Brain pericyte (primary cell): ENCODE measurements at regions not wholly inside any gene's neighbourhood (a gene's known extent, or its start where the extent isn't known, plus 50 kb on each side); places are given as distances from the start of the nearest gene placed in this dataset.

ENCODE experiments used
- DNase-seq: peaks from one replicate; pipeline ENCODE4 v3.0.0-alpha.2; 2012; ENCODE audit warnings: low read depth, low spot score

- DNase-seq: no peak
Observed at GRCh38 chr16:6932871-6933385, 399.7 kb upstream of the RBFOX1 start.

- DNase-seq: no peak
Observed at GRCh38 chr16:6929868-6930267, 402.8 kb upstream of the RBFOX1 start.

DNA sequence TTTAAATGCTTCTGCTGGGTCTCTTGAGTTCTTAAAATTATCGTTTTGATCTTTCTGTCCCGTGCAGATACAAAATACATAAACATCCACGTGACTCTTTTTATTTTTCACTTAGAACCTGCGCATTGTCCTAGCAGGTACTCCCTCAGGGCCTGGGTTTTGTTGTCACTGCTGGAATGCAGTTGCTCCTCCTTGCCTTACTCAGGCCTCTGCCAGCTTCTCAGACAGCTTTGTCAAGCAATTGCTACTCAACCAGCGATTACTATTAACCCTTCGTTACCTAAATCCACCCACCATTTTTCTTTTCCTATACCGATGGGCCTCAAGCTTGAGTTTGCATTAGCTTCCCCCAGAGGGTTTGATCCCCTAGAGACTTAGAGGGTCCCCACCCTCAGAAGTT, 405.9 kb upstream of the RBFOX1 start:
- DNase-seq: no peak

GRCh38 chr16:6926341-6926740, 406.3 kb upstream of the RBFOX1 start:
- no peak for DNase-seq

DNA sequence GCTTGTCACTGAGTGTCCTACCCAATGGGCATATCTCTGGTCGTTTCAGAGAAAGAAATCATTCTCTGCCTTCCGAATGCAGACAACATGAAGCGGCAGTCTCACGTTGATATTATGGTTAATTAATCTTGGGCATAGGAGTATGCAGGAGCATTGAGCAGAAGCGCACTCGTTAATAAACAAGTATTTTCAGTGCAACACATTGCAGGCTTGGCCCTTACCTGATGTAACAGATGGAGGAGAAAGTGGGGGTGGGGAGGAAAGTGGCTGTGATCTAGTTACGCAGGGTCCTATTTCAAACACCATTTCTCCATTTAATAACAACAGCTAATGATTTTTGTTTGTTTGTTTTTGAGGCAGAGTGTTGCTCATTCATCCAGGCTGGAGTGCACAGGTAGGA, 414.0 kb upstream of the RBFOX1 start:
- DNase-seq: no peak

DNA sequence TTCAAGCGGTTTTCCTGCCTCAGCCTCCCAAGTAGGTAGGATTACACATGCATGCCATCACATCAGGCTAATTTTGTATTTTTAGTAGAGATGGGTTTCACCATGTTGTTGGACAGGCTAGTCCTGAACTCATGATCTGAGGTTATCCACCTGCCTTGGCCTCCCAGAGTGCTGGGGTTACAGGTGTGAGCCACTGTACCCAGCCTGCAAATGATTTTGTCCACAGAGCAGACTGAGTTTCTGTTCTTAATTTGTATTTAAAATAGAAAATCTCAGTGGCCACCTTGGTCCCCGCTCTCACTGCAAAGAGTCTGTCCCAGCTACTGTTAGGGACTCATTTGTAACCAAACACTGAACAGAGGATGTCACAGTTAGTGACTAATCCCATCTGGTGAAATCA, 415.7 kb upstream of the RBFOX1 start:
- DNase-seq: no peak

DNA sequence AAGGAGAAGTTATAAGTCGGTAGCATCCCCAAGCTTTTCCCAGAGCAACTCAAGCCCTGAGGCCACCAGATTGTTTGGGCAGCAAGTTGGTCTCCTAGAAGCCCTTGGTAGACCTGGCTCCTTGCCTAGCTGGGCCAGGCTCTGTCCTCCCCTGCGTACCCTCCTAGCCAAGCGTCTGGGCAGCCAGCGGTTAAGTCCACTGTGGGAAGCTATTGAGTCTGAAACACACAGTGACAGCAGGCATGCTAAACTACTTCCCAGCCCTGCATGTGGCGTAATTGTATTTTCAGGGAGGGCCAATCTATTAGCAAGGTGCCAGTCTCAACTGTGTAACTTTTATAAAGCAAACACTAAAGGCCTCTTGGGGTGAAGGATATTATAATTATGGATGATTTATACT, 419.1 kb upstream of the RBFOX1 start:
- no peak for DNase-seq

DNA sequence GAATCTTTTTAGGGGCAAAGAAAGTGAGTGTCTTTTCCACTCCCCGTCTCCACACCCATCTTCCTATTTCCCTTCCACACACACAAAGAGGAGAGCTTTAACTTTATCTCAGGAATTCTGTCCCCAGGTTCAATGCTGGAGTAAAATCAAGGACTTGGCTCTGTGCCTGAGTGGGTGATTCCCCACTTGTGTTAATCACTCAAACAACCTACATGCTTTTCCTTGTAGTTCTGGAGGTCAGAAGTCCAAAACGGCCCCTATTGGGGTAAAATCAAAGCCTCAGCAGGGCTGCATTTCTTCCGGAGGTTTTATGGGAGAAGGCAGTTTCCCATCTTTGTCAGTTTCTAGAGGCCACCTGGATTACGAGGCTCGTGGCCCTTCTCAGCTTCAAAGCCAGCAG, 422.3 kb upstream of the RBFOX1 start:
- DNase-seq: no peak

DNA sequence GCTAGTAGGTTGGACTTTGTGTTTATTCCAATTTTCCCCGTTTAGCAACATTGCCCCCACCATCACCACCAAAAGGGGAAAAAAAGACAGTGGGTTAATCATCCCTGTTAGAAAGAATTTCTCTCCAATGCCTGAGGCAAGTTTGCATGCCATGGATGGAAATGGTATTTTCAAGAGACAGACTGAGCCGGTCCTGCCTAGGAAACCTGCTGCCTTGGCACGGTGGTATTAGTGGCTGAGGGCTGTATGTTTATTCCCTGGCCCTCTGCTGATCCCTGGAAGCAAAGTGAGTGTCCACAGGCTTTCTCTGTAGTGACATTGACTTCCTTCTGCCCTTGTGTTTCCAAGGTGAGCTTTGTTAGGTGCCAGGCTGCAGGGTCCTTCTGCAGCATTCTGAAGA, 427.0 kb upstream of the RBFOX1 start:
- DNase-seq: no peak

GRCh38 chr16:6903671-6904070, 429.0 kb upstream of the RBFOX1 start:
- no peak for DNase-seq

DNA sequence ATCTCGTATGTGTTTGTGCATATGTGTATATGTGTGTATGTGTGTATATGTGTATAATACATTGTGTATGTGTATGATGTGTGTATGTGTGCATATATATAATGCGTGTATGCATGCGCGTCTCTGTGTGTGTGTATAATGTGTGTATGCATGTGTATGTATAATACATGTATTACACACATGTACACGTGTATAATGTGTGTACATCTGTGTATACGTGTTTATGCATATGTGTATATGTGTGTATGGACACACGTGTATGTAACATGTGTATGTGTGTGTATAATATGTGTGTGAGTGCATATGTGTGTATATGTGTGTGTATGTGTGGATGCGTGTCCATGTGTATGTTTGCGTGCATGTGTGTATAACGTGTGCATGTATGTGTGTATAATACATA, 433.7 kb upstream of the RBFOX1 start:
- no peak for DNase-seq

DNA sequence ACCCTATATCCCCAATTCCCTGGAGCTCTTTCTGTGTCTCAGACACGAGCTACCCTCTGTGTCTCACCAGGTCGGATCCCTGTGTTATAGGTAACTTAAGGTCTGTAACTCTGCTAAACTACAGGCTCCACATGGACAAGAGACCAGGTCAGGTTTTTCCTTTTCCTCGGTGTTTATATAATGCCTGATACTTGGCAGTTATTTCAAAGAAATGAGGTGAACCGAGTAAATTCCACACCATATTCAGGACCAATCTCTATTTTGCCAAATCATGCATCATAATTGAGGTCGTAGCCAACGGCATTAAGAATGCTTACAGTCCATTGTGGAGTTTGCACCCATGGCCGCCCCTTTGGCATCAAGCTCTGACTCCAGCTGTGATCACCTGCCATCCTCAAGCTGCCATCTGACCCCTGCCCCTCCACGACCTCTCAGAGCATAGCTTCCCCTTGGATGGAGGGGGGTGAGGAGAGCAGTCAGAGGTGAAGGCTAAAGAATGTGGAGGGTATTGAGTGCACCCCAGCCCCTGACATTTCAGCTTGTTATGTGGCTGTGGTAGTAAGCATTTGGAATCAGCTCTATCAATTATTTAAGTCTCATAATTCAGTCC, 434.7 kb upstream of the RBFOX1 start:
- no peak for DNase-seq

- no peak for DNase-seq
Observed at GRCh38 chr16:6892966-6893365, 439.7 kb upstream of the RBFOX1 start.

DNA sequence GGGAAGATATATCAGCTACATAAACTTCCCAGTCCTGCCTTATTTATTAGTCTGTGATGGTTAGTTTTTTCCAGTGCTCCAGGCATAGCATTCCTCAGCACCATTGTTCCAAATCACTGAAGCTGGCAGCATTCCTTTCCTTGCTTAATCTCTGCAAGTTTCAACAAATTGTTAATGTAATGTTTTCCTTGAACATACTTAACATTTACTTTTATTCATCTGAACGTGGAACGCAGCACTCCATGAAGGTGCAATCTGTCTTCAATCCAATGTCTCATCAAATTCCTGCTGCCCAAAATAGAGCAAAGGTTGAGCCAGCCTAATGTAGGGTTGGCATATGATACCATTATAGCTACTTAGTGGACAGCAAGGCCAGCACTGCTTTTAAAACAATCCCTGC, 441.1 kb upstream of the RBFOX1 start:
- DNase-seq: no peak

DNA sequence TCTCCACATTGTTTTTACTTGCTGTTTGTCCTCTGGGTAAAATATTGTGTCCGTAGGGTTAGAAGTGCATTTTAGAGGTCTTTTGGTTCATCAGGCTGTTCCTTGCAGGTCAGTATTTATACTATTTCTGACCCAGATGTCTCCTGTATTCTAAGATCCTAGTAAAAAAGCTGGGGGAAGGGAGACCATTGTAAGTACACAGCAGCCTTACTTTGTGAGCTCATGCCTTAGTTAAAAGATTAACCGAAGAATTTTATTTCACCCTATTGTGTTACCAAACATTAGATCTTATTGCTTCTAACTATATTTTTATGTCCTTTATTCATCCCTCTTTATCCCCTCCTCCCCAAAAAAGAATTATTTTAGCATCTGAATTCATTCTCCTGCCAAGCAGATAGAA, 444.1 kb upstream of the RBFOX1 start:
- DNase-seq: no peak

DNA sequence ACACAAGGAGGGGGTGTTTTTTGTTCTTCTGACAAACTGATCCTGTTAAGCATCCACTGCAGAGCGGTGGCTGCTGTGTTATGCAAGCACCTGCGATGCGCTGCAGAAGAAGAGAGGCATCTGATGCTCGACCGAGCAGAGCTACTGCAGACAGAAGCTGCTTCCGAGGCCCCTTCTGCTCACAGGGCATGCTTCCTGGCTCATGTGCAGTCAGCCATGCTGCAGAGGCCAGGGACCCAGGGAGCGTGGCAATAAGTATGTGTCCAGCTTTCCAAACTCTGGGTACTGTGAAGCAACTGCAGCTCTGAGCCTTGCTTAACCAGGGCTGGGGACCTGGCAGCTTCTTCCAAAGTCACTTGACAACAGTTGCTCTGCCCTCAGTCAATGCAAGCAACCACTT, 448.6 kb upstream of the RBFOX1 start:
- DNase-seq: no peak

GRCh38 chr16:6880263-6880662, 452.4 kb upstream of the RBFOX1 start:
- DNase-seq: no peak

DNA sequence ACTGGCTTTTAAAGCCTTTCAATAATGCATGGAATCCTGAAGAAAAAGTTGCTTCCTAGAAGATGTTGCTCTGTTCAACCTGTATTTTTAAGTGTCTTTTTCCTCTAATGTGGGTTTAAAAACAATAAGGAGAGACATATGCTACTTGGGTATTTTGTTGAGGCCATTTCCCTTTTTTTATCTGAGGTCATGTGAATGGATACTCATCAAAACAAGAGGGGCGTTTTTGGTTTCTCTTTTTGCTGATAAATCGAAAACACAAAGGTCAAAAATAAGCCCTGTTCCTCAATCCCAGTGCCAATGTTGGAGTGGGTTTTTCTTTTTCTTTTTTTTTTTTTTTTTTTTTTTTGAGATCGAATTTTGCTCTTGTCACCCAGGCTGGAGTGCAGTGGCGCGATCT, 468.0 kb upstream of the RBFOX1 start:
- DNase-seq: no peak

GRCh38 chr16:6864244-6864643, 468.4 kb upstream of the RBFOX1 start:
- DNase-seq: no peak

DNA sequence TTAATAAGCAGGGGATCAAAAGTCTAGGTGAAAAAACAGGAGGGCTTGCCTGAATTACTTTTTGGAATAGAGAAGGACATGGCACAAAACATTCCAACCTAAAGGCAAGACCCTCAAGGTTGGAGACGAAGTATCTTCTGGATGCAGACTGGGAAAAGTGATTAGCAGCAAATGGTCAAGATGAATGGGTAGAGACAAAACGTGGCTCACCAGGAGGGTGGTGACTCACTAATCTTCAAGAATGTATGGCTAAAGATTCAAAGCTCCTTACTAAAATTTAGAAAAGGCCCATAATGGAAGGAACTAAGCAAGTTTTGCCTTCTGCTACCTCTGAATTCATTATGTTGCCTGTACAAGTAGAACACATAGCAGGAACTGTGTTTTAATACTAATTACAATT, 469.5 kb upstream of the RBFOX1 start:
- DNase-seq: no peak

DNA sequence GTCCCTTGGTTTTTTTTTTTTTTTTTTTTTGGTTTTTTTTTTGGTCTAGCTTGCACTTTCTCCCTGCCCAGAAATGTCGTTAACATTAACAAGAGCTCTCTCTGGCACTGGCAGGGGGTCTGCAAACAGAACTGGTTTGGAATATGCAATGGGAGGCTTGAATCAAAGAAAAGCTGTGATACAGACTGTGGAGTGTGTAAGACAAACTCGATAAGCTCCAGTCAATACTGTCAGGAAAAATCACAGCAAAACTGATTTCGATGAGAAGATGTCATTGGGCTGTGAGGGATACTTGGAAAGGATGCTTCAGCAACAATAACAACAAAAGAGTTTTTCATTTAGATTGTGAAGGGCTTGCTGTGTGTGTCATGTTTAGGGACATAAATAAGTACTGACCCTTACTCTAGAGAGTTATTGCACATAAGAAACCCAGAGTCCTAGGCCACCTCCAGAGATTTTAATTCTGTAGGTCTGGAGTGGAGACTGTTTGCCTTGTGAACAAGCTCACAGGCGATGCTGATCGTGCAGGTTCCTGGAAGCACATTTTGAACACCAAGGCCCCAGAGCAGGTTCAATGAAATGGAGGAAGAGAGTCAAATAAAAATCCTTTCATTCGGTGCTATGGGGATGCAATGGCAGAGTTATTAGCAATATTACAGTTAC, 470.7 kb upstream of the RBFOX1 start:
- DNase-seq: no peak

GRCh38 chr16:6861135-6861814, 471.4 kb upstream of the RBFOX1 start:
- DNase-seq: no peak

DNA sequence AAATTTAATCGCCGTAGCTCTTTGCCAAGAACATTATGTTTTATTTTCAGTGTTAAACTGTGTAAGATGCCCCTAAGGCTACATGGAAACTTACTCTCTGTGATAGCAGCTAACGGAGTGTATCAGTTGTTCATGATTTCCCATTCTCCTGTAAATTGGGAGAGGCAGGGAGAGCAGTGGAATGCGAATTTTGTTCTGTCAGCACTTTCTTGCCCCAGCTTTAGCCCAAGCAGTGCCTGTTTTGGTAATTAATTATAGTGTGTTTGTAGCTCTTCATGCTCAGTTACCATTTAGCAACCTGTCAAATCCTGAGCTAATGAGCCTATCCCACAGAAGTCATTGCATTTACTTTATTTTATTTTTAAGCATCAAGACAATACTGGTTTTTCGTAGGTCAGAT, 475.1 kb upstream of the RBFOX1 start:
- no peak for DNase-seq
